ENCODE measurements at regions not wholly inside any gene's neighbourhood (a gene's known extent, or its start where the extent isn't known, plus 50 kb on each side); places are given as distances from the start of the nearest gene placed in this dataset.

GRCh38 chr6:37549558-37549957 is 49.9 kb upstream of the CCDC167 start:
- TF ChIP-seq CTCF (IDR thresholded peaks at IDR 0.05; ENCODE audit: low read length): no peak
- TF ChIP-seq EZH2 (optimal IDR thresholded peaks at IDR 0.05; ENCODE audit: low read depth, low read length): no peak
